ENCODE measurements at regions not wholly inside any gene's neighbourhood (a gene's known extent, or its start where the extent isn't known, plus 50 kb on each side); places are given as distances from the start of the nearest gene placed in this dataset.

DNA sequence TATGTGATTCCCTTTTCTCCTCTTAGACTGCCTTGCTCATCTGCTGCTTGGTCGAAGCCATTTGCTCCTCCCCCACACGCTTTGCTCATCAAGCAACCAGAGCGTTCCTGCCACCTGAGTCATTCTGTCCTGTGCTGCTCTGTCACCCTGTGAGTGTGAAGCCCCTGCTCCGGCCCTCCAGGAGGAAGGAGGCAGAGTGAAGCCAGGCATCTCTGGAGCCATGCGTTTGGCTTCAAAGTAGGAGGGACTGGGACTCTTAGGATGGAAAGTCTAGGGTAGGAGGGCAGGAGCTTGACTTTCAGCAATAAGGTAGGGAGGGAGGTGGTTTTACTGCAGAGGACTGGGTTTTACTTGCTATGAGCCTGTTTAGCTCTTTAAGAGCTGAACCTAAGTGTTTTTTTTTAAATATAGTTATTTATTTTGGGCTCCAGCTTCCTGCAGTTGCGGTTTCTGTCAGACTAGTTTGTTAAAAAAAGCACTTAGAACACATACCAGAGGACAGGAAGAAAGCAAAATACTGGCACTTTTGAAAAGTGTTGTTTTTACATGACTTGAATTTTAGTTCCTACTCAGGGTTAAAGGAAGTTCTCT is 63.6 kb downstream of the SPINK2 start:
- DNase-seq (ENCODE audit: missing footprints) (no peak), ATAC-seq (no peak)
- intact Hi-C loops (cut with DNase I), result no loop called here

DNA sequence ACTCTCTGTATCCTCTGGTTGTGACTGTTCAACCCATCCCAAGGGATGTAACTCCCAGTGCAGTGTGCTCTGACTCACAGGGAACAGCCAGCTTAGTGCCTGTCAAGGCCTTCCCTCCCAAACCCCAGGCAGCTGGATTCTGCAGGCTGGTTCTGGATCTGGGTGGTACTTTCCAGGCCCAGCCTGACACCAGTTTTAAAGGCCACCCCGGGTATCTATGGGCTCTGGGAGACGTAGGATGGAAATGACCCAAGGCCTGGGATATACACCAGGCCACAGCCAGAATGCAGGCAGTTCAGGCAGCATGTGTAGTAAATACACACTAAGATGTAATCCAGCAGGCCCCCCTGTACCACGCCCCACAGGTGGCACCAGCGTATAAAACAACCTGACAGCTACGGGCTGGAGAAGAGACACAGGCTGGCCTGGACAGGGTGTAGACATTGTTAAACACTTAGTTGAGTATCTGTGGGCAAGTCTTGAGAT is 64.2 kb downstream of the SPINK2 start:
- no peak for DNase-seq (ENCODE audit: missing footprints)
- intact Hi-C loops (cut with DNase I), result no loop called here
- ATAC-seq, result no peak

DNA sequence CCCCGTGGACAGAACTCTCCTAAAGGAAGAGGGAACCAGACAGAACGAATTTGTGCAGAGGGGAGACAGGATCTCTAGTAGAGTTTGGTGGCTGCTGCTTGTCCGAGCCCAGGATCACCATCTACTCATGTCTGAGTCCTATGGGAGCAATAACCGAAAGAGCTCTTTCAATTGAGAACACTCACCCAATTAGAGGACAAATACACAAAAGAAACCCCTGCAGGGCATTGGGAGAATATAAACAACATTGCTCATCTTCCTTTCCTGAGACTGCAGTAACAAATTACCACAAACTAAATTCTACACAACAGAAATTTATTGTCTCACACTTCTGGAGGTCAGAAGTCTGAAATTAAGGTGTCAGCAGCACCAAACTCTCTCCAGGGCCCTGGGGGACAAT is 65.6 kb downstream of the SPINK2 start:
- intact Hi-C loops (cut with DNase I), result no loop called here
- DNase-seq (ENCODE audit: missing footprints) (no peak), ATAC-seq (no peak)

DNA sequence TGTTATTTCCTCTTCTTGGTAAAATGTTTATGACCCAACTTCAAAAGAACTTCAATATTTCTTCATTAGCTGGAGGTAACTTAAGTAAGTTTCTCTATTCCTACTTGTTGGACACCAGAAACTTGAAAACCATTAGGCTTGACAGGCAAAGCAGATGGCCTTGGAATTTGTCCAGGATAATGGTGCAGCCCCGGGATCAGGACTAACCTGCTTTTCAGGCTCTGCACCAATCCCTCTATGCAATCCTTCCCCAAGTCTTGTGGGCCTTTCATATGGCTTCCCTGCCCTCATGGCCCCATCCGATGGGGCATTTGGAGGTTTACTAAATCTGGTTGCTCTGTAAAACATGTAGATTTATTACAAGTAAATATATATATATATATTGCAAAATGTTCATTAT is 68.5 kb downstream of the SPINK2 start:
- ATAC-seq, result no peak
- intact Hi-C loops (cut with DNase I), result no loop called here
- no peak for DNase-seq (ENCODE audit: missing footprints)

DNA sequence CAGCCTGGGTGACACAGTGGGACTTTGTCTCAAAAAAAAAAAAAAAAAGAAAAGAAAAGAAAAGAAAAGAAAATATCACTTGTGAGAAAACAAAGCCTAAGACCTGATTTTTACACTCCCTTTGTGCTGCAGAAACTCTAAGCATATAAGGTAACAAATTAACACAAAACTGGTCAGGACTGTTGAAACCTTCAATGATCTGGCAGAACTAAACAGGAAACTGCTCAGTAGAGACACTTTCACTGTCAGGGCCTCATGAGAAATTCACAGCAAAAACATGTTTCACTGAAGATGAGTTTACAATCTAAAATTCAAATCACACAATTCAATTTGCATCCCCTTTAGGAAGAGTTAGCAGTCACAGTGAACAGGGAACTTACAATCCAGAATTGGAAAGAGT is 69.1 kb upstream of the HOPX start:
- ATAC-seq, result no peak
- intact Hi-C loops (cut with DNase I), result no loop called here
- no peak for DNase-seq (ENCODE audit: missing footprints)

DNA sequence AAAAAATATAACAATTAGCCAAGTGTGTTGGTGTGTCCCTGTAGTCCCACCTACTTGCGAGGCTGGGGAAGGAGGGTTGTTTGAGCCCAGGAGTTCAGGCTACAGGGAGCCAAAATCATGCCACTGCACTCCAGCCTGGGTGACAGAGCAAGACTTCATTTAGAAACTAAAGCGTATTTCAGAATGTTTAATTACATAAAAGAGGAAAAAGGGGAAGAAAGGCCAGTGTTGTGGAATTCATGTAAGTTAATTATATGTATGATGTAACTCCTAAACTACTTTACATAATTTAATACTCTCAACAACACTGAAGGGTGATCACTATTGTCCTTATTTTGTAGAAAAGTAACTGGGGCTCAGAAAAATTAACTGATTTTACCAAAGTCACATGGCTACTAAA is 67.2 kb upstream of the HOPX start:
- ATAC-seq (no peak), DNase-seq (ENCODE audit: missing footprints) (no peak)
- intact Hi-C loops (cut with DNase I), result no loop called here

DNA sequence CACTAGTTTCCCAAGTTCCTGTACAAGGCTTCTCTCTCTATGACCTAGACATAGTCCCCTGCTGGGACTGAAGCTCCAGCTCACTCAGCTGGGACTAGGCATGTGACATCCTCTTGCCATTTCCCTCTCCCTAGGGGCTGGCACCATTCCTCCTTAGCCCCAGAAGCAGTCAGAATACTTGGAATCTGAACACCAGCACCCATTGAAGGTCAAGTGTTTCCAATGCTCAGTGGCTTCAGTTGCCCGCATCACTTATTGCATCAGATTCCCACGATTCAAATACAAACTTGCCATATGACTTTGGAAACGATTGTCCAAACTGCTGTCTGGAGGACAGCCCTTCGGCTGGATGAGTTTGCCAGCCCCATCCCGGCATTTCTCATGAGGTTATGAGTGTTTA is 65.5 kb upstream of the HOPX start:
- DNase-seq (ENCODE audit: missing footprints) (no peak), ATAC-seq (no peak)
- intact Hi-C loops (cut with DNase I), result no loop called here

DNA sequence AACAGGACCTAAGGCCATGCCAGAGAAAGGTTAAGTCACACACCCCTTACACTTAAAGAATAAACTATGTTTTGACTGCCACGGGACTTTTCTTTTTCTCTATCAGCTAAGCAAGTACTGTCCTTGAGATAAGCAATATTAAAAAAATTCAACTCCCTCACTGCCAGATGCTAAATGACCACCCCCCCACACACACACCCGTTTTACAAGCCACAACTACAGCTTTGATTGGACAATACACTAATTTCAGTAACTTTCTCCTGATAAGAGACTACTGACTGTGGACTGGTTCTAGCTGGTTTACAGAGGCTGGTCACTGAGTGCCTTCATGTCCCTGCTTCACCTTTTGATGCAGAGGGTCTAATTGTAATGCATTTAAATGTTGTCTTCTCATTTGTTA is 63.9 kb upstream of the HOPX start:
- ATAC-seq (no peak), DNase-seq (ENCODE audit: missing footprints) (no peak)
- intact Hi-C loops (cut with DNase I), result no loop called here

DNA sequence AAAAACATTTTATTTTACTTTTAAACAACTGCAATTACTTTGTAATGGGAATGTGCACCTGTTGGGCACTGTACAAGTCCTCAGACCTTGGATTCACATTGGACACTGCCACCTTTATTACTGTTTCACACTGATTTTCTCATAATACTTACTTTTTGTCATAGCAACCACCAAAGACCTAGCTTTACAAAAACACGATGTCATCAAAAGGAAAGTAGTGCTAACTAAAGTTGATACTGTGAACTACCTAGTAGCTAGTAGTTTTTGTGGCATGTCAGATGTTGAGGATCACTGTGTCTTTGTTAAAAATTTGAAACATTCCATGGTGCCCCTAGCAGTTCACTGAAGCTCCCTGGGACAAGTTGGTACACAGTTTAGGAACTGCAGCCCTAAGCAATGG is 62.9 kb upstream of the HOPX start:
- DNase-seq (ENCODE audit: missing footprints), result no peak
- intact Hi-C loops (cut with DNase I), result no loop called here
- no peak for ATAC-seq

DNA sequence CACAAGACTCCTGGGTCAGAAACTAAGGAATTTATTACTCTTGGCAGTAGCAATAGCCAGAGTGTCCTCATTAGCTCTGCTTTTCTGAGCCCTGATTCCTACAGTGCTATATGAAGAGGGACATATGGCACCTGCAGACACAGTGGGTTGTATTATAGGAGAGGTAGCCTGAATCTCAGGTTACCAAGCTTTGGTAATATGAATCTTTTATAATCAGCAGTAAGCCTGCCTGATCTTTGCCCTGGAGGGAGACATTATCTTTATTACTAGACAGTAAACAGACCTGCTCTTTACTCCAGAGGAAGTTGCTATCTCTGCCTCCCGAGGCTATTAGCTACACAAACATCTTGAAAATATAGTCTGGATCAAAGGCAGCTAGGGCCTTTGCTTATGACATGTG is 62.5 kb upstream of the HOPX start:
- intact Hi-C loops (cut with DNase I), result no loop called here
- ATAC-seq (no peak), DNase-seq (ENCODE audit: missing footprints) (no peak)

DNA sequence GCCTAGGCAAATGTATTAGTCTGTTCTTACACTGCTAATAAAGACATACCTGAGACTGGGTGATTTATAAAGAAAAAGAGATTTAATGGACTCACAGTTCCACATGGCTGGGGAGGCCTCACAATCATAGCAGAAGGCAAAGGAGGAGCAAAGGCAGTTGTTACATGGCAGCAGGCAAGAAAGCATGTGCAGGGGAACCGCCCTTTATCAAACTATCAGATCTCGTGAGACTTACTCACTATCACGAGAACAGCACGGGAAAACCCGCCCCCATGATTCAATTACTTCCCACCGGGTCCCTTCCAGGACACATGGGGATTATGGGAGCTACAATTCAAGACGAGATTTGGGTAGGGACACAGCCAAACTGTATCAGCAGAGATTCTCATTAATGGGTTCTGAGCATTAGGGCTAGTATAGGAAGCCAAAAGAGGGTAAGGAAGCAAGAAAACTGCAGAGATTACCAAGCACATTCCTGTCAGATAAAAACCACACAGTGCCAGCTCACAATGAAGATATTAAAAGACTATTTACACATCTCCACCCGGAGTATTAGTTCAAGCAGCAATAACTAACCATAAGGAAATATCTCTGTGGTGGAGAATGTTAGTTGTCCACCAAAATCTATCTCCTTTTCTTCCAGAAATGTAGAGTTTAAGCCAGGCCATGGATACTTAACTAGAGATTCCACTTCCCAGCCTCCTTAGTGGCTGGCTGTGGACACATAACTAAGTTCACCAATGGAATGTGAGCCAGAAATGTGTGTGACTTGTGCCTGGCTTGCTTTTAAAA is 61.2 kb upstream of the HOPX start:
- ATAC-seq (no peak), DNase-seq (ENCODE audit: missing footprints) (no peak)
- intact Hi-C loops (cut with DNase I), result no loop called here

DNA sequence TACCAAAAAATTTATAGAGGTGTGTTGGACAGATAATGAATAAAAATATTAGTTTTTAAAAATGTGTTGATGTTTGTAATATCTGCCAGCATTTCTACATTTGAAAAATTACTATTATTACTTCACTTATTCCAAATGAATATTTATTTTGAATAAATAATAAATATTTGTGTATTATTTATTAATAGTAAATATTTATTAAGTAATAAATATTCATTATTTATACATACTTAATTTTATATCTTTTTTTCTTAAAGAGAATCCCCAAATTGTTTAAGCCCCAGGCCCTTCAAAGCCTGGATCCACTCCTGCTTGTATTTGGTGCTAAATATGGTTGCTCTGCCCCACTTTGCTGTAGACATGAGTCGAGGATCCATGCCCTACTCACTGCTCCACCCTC is 60.5 kb upstream of the HOPX start:
- intact Hi-C loops (cut with DNase I), result no loop called here
- DNase-seq (ENCODE audit: missing footprints) (no peak), ATAC-seq (no peak)

DNA sequence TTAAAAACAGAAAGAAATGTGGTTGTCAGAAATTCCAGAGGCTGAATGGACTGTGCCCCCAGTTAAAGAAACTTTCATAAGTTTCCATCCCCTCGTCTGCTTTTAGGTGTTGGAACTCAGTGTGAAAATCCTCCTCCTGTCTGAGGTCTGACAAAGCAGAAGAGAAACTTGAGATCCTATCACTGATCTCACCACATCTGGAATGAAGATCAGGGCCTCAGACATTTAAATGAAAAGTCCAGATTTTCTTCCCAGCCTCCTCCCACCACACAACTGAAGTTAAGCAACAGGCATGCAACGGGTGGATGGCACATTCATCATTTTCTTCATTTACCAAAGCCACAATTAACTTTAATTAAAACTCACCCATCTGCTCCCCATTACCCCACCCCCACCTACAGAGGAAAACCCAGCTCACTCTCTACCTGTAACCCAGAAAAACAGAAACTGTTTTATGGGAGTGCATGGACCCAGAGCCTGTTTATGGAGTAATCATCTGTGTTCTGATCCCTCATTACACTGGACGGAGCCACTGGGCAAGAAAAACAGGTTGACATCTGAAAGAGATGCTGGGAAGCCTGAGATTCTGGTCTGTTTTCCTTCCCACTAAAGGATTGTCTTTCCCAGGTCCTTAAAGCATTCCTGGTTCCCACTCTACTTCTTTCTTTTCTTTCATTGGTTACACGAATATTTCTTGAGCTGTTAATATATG is 58.1 kb upstream of the HOPX start:
- DNase-seq (ENCODE audit: missing footprints) (no peak), ATAC-seq (no peak)
- intact Hi-C loops (cut with DNase I), result no loop called here

DNA sequence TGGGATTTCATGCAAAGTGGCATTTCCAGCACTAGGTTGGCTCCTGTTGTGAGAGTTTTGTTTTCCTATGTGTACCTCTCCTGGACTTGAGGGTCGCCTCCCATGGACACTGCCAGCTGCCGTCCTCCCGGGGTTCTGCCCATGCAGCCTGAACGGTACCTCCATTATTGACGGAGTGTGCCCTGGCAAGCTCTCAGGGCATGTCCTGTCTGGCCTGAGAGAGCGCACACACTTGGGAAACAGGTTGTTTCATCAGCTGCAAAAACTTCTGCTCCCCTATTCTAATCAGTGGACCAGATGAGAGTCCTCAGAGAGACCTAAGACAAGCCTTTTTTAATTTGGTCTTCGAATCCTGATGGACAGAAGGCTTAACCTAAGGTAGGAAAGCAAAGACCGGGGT is 56.6 kb upstream of the HOPX start:
- intact Hi-C loops (cut with DNase I), result no loop called here
- no peak for DNase-seq (ENCODE audit: missing footprints)
- ATAC-seq, result no peak

DNA sequence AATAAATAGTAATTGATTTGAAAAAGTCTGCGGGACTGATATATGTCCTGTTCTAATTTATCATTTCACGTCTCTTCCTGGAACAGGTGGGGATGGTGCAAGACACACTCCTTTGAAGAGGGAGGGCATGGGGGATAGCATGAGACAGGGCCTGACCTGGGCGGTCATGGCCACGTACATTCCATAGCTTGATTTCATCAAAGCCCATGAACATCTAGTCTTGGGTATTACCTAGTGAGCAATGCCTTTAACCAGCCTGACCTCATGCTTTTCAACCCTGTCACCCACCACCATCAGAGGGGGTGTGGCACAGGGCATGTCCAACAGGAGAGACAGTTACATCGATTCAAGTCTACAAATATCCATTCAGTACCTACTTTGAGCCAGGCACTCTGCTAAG is 52.3 kb upstream of the HOPX start:
- intact Hi-C loops (cut with DNase I), result no loop called here
- no peak for ATAC-seq

DNA sequence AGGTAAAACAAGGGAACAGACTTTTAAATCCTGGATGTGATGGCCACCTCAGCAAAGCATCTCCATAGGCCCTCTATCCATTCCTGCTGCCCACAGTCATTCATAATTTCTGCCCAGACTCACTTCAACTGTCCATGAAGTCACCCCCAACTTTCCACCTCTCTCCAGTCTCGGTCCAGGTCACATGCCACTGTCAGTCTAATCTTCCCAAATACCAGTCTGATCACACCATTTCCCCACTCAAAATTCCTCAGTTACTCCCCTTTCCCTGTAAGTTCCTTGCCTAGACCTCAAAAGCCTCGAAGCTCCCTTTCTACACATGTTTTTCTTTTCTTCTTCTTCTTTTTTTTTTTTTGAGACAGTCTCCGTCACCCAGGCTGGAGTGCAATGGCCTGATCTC is 51.2 kb upstream of the HOPX start:
- DNase-seq (ENCODE audit: missing footprints) (no peak), ATAC-seq (no peak)
- intact Hi-C loops (cut with DNase I), result no loop called here

More for the DNA sequence above, 52.3 kb upstream of the HOPX start:
- DNase-seq (ENCODE audit: missing footprints), result no peak

DNA sequence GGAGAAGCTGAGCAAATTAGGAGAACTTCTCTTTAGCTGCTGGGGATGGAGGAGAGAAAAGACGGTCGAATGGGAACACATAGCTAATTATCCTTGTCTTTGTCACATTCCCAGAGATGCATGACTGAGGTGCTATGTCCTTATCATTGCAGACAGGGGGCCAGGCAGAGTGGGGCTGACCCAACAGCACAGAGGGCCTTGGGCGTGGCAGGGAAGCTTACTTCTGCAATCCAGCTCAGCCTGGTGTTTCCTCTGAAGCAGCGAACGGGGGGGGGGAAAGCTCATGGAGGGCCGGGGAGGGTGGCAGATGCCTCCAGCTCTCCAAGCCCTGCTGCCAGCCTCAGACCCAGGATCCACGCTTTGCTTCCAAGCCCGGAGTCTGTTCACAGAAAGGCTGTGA is 50.8 kb upstream of the HOPX start:
- DNase-seq (ENCODE audit: missing footprints) (peak; percentile 73), ATAC-seq (no peak)
- intact Hi-C loops (cut with DNase I), result no loop called here

All from Right ventricle myocardium inferior (tissue), 1 donor.